DOHH2 (cell line): ENCODE measurements at regions not wholly inside any gene's neighbourhood (a gene's known extent, or its start where the extent isn't known, plus 50 kb on each side); places are given as distances from the start of the nearest gene placed in this dataset.

Source experiments
- H3F3A ChIP-seq: fragments of 200-600 bp; sonication (generic), shearing (Covaris generic); 2 replicates; pipeline ENCODE4 v1.6.0; 2016; ENCODE audit warnings: antibody characterized with exemption, mild to moderate bottlenecking; ENCODE audit not compliant: control insufficient read depth, insufficient read depth
- H3K27ac ChIP-seq: fragments of 200-600 bp; sonication (generic); 2 replicates; pipeline ENCODE4 v1.5.1; 2014; ENCODE audit warnings: low read depth, mild to moderate bottlenecking, low read length, moderate library complexity
- H3K27me3 ChIP-seq: fragments of 200-600 bp; sonication (generic); 2 replicates; pipeline ENCODE4 v1.6.1; 2014; ENCODE audit warnings: mild to moderate bottlenecking, low read length, mixed read lengths; ENCODE audit not compliant: control insufficient read depth
- H3K36me3 ChIP-seq: fragments of 200-600 bp; sonication (generic); 2 replicates; pipeline ENCODE4 v1.6.1; 2014; ENCODE audit warnings: mild to moderate bottlenecking, low read length, moderate library complexity, mixed read lengths; ENCODE audit not compliant: control insufficient read depth
- H3K4me1 ChIP-seq: fragments of 200-600 bp; sonication (generic); 2 replicates; pipeline ENCODE4 v1.6.1; 2014; ENCODE audit warnings: mild to moderate bottlenecking, low read length, mixed read lengths; ENCODE audit not compliant: control insufficient read depth
- H3K4me2 ChIP-seq: fragments of 200-600 bp; sonication (generic); 2 replicates; pipeline ENCODE4 v1.6.0; 2014; ENCODE audit warnings: mild to moderate bottlenecking, low read length, moderate library complexity
- H3K4me3 ChIP-seq: fragments of 200-600 bp; sonication (generic); 2 replicates; pipeline ENCODE4 v1.5.1; 2014; ENCODE audit warnings: mild to moderate bottlenecking, low read length, mixed read lengths
- H3K79me2 ChIP-seq: fragments of 200-600 bp; sonication (generic); 2 replicates; pipeline ENCODE4 v1.6.1; 2014; ENCODE audit warnings: mild to moderate bottlenecking, low read length, mixed read lengths; ENCODE audit not compliant: control insufficient read depth
- H3K9me2 ChIP-seq: fragments of 200-600 bp; sonication (generic); replicated peaks from 2 replicates; pipeline ENCODE4 v1.6.1; 2014; ENCODE audit warnings: mild to moderate bottlenecking, low read length, mixed read lengths; ENCODE audit not compliant: control insufficient read depth
- H3K9me3 ChIP-seq: fragments of 200-600 bp; sonication (generic); 2 replicates; pipeline ENCODE4 v1.6.1; 2014; ENCODE audit warnings: antibody characterized with exemption, low read length, mixed read lengths; ENCODE audit not compliant: control insufficient read depth, insufficient read depth
- H4K20me1 ChIP-seq: fragments of 200-600 bp; sonication (generic); 2 replicates; pipeline ENCODE4 v1.6.0; 2014; ENCODE audit warnings: low read depth, mild to moderate bottlenecking, antibody characterized with exemption, low read length, moderate library complexity; ENCODE audit not compliant: control insufficient read depth, insufficient read depth
- EZH2phosphoT487 ChIP-seq: fragments of 200-600 bp; sonication (generic); IDR thresholded peaks from 2 replicates; pipeline ENCODE4 v1.6.1; 2017; ENCODE audit warnings: borderline replicate concordance, mild to moderate bottlenecking, antibody characterized with exemption, low read length, moderate library complexity, mixed read lengths
- TF ChIP-seq, protein P1 (sequence below): fragments of 200-600 bp; sonication (generic); IDR thresholded peaks from one replicate; pipeline ENCODE4 v1.5.1; 2014; ENCODE audit warnings: antibody characterized with exemption, mild to moderate bottlenecking, low read depth, low read length; ENCODE audit not compliant: poor library complexity, severe bottlenecking

DNA sequence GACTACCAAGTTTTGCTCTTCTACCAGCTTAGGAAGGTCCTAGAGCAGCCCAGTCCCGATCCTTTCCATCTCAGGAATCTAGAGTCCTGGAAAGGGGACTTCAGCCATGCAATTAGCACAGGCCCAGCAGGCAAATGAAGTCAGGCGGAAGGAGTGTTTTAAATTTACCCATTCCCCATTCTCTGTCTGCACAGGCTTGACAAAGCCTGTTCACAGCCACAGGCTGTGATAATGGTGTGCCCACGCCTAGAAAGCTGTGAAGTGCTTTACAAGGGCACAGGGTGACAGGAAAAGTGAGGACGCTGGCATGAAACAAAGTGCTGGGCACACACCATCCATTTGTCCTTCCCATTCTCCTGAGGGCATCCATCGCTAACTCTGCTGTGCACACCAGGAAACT is 79.0 kb downstream of the PITPNM2 start:
- no peaks in the 10 kb centered on the region for H3F3A ChIP-seq
- TF ChIP-seq EZH2phosphoT487: no peak
- TF ChIP-seq, protein P1, sequence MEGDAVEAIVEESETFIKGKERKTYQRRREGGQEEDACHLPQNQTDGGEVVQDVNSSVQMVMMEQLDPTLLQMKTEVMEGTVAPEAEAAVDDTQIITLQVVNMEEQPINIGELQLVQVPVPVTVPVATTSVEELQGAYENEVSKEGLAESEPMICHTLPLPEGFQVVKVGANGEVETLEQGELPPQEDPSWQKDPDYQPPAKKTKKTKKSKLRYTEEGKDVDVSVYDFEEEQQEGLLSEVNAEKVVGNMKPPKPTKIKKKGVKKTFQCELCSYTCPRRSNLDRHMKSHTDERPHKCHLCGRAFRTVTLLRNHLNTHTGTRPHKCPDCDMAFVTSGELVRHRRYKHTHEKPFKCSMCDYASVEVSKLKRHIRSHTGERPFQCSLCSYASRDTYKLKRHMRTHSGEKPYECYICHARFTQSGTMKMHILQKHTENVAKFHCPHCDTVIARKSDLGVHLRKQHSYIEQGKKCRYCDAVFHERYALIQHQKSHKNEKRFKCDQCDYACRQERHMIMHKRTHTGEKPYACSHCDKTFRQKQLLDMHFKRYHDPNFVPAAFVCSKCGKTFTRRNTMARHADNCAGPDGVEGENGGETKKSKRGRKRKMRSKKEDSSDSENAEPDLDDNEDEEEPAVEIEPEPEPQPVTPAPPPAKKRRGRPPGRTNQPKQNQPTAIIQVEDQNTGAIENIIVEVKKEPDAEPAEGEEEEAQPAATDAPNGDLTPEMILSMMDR: no peak
- no peak overlapping the region for H3K27ac ChIP-seq
- H4K20me1 ChIP-seq: no peaks in the 10 kb centered on the region
- no peak overlapping the region for H3K4me2 ChIP-seq
- H3K79me2 ChIP-seq: no peaks in the 10 kb centered on the region
- no peaks in the 10 kb centered on the region for H3K9me3 ChIP-seq
- H3K9me2 ChIP-seq: no peaks in the 10 kb centered on the region
- H3K36me3 ChIP-seq: no peaks in the 10 kb centered on the region
- H3K4me3 ChIP-seq: no peak overlapping the region
- no peaks in the 10 kb centered on the region for H3K4me1 ChIP-seq
- peaks cover 33% of the 10 kb centered on the region for H3K27me3 ChIP-seq

DNA sequence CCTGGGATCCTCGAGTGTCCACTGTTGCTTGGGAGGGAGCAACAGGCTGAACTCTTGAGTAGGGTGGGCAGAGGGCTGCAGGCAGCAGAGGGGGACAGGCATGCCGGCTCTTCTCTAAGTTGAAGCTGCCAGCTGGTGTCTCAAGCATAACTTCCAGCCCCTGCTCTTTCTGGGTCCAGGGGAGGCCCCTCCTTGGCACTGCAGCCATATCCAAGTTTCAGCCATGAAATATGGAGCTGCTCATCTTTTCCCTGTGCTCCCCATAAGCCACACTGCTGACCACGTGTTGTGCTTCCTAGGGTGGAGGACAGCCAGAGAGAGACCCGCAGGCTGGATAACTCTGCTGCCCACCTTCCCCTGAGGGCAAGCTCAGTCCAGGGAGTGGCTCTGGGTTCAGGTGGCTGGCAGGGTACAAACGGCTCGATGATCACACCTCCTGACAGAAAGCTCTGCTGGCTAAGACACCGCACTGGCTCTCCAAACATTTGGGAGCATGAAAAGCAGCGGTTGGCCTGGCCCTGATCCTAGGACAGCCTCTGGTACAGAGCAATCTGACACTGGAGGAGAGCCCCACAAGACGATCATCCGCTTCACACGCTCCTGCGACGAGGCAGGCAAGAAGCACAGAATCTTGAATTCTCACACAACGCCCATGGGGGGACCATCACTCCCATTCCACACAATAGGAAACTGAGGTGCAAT is 79.6 kb downstream of the PITPNM2 start:
- no peaks in the 10 kb centered on the region for H3K9me2 ChIP-seq
- no peak overlapping the region for H3K4me3 ChIP-seq
- no peaks in the 10 kb centered on the region for H3K36me3 ChIP-seq
- no peaks in the 10 kb centered on the region for H3K4me1 ChIP-seq
- H3K4me2 ChIP-seq: no peak overlapping the region
- TF ChIP-seq, protein P1: no peak
- no peak for TF ChIP-seq EZH2phosphoT487
- H3K79me2 ChIP-seq: no peaks in the 10 kb centered on the region
- no peaks in the 10 kb centered on the region for H4K20me1 ChIP-seq
- H3F3A ChIP-seq: no peaks in the 10 kb centered on the region
- no peaks in the 10 kb centered on the region for H3K9me3 ChIP-seq
- H3K27ac ChIP-seq: no peak overlapping the region
- H3K27me3 ChIP-seq: peaks cover 33% of the 10 kb centered on the region

DNA sequence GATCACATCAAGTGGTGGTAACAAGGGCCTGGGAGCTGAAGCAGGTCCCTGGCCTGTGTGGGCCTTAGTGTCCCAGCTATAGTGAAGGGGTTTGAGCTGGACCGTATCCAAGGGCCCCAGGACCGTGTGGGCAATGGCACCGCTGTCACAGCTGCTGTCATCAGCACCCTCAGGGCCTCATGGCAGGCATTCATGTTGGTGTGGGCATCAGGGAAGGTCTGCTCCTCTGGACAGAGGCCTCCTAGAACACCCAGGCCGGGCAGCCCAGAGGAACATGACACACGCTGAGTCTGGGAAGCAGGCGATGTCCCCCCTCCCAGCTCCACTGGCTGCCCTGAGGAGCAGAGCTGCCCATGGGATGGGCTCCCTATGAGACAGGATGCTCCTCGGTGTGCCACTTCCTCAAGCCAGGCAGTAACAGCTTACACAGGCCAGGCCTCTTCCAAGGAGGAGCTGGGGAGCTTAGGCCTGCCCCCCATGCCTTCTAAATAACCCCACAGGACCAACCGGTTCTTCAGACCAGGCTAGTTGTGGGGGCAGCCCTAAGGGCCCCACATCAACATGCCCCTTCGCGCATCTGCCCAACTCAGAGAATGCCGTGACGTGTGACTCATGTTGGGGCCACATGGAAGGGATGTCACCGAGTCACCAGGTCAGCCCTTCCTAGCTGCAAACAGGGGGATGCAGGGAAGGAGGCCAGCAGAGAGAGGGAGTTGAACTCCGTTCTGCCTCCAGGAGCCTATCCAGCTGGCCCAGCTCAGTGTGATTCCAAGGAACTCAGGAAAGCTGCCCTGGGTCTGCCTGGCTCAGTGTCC is 80.4 kb downstream of the PITPNM2 start:
- Histone ChIP-seq H3K4me1 (no peaks in the 10 kb centered on the region), H3K9me2 (no peaks in the 10 kb centered on the region), H3K36me3 (no peaks in the 10 kb centered on the region), H3K27me3 (peaks cover 29% of the 10 kb centered on the region), H3K9me3 (no peaks in the 10 kb centered on the region), H3F3A (no peaks in the 10 kb centered on the region), H3K4me2 (no peak overlapping the region), H3K4me3 (no peak overlapping the region), H3K27ac (no peak overlapping the region), H4K20me1 (no peaks in the 10 kb centered on the region), H3K79me2 (no peaks in the 10 kb centered on the region)
- TF ChIP-seq, protein P1: no peak
- no peak for TF ChIP-seq EZH2phosphoT487
